Fibroblast of the aortic adventitia (primary cell): ENCODE measurements at regions not wholly inside any gene's neighbourhood (a gene's known extent, or its start where the extent isn't known, plus 50 kb on each side); places are given as distances from the start of the nearest gene placed in this dataset.
"Not testable (repeated sequence)": the region's sequence is repeated elsewhere in the genome, so short reads cannot be mapped to it uniquely, and the experiment has no call there.

Experiments
- DNase-seq: peaks from one replicate; pipeline ENCODE4 v3.0.0-alpha.2; 2010; ENCODE audit warnings: low read depth
- H3K4me3 ChIP-seq: 2 replicates; pipeline ENCODE4 v1.5.1; 2011; ENCODE audit warnings: low read depth, mild to moderate bottlenecking, control low read depth, low read length, moderate library complexity
- TF ChIP-seq, protein P1 (sequence below): IDR thresholded peaks from 2 replicates; pipeline ENCODE4 v1.5.1; 2011; ENCODE audit warnings: mild to moderate bottlenecking, low read length, control low read depth, inconsistent platforms; ENCODE audit not compliant: insufficient read depth

DNA sequence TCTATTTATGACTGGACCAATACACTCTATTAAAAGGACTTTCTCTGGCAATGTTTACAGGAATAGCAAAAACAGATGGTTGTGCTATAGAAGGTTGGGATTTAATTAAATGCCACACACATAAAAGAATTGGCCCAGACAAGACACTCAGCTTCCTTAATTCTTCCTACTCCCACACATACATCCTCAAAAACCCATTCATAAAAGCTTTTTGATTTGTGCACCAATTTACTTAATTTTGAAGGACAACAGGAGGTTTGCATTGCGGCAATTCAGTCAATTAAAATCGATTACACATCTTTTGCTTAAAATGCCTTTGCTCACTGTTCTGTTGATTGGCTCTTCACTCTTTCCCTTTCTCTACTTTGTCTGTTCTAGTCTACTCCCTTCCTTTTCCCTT is 317.1 kb downstream of the CBLL2 start:
- H3K4me3 ChIP-seq: no peak overlapping the region
- TF ChIP-seq, protein P1, sequence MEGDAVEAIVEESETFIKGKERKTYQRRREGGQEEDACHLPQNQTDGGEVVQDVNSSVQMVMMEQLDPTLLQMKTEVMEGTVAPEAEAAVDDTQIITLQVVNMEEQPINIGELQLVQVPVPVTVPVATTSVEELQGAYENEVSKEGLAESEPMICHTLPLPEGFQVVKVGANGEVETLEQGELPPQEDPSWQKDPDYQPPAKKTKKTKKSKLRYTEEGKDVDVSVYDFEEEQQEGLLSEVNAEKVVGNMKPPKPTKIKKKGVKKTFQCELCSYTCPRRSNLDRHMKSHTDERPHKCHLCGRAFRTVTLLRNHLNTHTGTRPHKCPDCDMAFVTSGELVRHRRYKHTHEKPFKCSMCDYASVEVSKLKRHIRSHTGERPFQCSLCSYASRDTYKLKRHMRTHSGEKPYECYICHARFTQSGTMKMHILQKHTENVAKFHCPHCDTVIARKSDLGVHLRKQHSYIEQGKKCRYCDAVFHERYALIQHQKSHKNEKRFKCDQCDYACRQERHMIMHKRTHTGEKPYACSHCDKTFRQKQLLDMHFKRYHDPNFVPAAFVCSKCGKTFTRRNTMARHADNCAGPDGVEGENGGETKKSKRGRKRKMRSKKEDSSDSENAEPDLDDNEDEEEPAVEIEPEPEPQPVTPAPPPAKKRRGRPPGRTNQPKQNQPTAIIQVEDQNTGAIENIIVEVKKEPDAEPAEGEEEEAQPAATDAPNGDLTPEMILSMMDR: no peak
- DNase-seq: no peak

DNA sequence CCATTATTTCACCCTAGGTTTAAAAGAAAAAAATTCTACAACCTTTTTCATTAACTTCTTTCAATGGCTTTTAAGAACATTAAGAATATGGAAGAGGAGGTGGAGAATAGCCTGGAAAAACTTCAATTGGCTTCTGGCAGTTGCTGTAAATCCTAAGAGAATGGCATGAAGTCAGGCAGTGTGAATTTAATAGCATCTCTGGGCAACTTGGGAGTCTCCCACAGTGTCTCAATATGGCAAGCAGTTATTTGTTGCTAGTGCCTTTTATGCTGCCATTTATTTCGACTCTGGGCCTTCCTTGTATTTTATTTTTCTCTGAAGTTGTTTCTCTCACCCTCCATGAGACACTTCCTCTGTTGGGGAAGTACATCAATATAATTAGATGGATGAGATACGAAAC is 322.1 kb downstream of the CBLL2 start:
- TF ChIP-seq, protein P1: no peak
- DNase-seq: no peak
- H3K4me3 ChIP-seq: no peak overlapping the region

DNA sequence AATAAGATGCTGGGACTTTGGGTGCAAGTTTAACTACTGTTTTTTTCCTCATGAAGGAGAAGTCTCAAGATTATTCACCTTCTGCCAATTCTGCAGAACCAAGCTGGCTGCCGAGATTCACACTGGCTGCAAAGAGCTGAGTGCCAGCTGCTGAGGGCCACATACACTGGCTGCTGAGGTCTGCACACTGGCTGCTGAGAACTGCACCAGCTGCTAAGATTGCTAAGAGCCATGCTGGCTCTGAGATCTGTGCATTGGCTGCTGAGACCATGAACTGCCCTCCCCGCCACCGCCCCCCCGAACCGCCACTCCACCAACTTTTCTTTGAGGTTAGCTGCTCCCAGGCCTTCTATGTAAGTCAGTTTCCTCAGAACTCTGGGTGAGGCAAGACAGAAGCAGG is 330.3 kb downstream of the CBLL2 start:
- TF ChIP-seq, protein P1: no peak
- H3K4me3 ChIP-seq: no peak overlapping the region
- DNase-seq: no peak

DNA sequence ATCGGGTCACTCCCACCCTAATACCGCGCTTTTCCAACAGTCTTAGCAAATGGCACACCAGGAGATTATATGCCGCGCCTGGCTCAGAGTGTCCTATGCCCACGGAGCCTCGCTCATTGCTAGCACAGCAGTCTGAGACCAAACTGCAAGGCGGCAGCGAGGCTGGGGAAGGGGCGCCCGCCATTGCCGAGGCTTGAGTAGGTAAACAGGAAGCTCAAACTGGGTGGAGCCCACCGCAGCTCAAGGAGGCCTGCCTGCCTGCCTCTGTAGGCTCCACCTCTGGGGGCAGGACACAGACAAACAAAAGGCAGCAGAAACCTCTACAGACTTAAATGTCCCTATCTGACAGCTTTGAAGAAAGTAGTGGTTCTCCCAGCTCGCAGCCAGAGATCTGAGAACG is 336.7 kb downstream of the CBLL2 start:
- H3K4me3 ChIP-seq, DNase-seq: not testable (repeated sequence)

DNA sequence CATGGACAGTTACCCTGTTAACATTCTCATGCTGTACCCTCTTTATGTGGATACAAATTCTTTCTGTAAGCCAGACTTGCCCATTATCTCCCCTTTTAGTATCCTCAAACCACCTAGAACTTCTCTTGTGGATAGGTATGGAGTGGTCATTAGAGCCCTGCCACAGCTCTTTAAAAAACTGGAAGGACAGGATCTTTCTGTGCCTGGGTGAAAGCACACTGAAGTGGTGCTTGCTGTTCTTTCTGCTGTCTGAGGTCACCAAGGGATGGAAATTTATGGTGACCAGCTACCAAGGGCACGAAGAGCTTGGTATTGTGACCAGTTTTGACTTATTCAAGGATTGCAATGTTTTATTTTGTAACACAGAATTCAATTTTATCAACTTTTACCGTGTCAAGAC is 344.2 kb downstream of the CBLL2 start:
- no peak for DNase-seq
- H3K4me3 ChIP-seq: no peak overlapping the region
- TF ChIP-seq, protein P1: no peak

DNA sequence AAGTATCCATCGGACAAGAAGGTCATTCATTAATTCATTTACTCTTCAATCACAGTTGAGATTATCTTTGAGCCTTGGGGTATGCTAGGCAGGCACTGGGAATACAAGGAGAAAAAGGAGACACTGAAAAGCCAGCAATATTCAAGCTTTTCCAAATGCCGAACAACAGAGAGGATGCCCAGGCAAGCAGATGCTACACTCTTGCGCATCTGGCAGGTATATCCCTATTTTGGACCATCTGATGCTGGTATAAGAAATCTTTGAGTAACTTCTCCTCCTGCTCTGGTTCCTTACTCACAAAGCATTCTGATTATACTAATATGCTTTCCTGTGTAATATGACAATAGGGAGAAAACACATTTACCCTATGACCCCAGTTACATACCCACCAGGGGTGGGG is 354.9 kb downstream of the CBLL2 start:
- TF ChIP-seq, protein P1: no peak
- no peak overlapping the region for H3K4me3 ChIP-seq
- DNase-seq: no peak

DNA sequence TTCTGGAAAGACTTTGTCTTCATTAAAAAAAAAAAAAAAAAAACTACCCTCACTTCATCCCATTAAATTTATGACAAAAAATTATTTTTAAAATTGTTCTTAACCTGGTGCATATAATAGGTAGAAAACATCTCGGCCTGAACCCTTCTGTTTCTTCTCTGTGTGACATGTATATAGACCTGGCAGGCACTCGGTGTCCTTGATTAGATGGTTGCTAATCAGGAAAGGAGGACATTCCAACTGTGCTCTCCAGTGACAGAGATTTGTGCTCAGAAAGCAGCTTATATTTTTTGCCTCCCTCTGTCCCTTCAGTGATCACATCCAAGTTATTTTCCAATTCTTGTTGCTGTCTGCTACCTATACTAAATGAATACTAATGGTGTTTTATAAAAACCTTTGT is 355.6 kb downstream of the CBLL2 start:
- DNase-seq: no peak
- TF ChIP-seq, protein P1: no peak
- no peak overlapping the region for H3K4me3 ChIP-seq
